Breast epithelium (tissue), 4 donors: ENCODE measurements at regions not wholly inside any gene's neighbourhood (a gene's known extent, or its start where the extent isn't known, plus 50 kb on each side); places are given as distances from the start of the nearest gene placed in this dataset.

Experiments used
- DNase-seq, 2 donors: peaks; one replicate each; pipeline ENCODE4 v3.0.0-alpha.2; 2019; ENCODE audit warnings: low spot score in 2 of 2
- H3K27ac ChIP-seq, 2 donors: fragments of 200-600 bp; sonication (generic) in 1 of 2; one replicate each; pipeline ENCODE4 v1.5.1; 2016 to 2019; ENCODE audit warnings: mild to moderate bottlenecking in 1 of 2
- H3K27me3 ChIP-seq, 2 donors: fragments of 200-600 bp; sonication (generic) in 1 of 2; one replicate each; pipeline versions ENCODE4 v1.5.1 to v1.6.0; 2017 to 2019; ENCODE audit warnings: control low read depth in 1 of 2, mild to moderate bottlenecking in 1 of 2
- H3K36me3 ChIP-seq: fragments of 200-600 bp; one replicate; pipeline ENCODE4 v1.5.1; 2019
- H3K4me1 ChIP-seq, 2 donors: fragments of 200-600 bp; sonication (generic); one replicate each; pipeline ENCODE4 v1.5.1; 2016 to 2019; ENCODE audit warnings: control low read depth in 1 of 2
- H3K4me3 ChIP-seq, 3 donors: fragments of 200-600 bp; sonication (generic); 1 replicate in 2 of 3; 2 replicates in 1 of 3; pipeline ENCODE4 v1.5.1; 2016 to 2019; ENCODE audit warnings: mild to moderate bottlenecking in 3 of 3, moderate library complexity in 2 of 3
- H3K9me3 ChIP-seq, 2 donors: fragments of 200-600 bp; sonication (generic) in 1 of 2; one replicate each; pipeline ENCODE4 v1.5.1; 2016 to 2019; ENCODE audit warnings: control low read depth in 1 of 2
- CTCF ChIP-seq, 3 donors: fragments of 450-650 bp; IDR thresholded peaks; one replicate each; pipeline ENCODE4 v1.5.1; 2016 to 2017; ENCODE audit warnings: antibody characterized with exemption in 3 of 3, mild to moderate bottlenecking in 3 of 3, moderate library complexity in 3 of 3
- POLR2A ChIP-seq: fragments of 450-650 bp; IDR thresholded peaks from one replicate; pipeline ENCODE4 v1.6.1; 2016; ENCODE audit warnings: antibody characterized with exemption, mild to moderate bottlenecking, moderate library complexity
- POLR2AphosphoS5 ChIP-seq, 3 donors: sonication (generic); formaldehyde crosslinking; IDR thresholded peaks; one replicate each; pipeline ENCODE4 v1.6.1; 2017; ENCODE audit warnings: antibody characterized with exemption in 3 of 3
- intact Hi-C: fragments of 100-400 bp; cut with DNase I; formaldehyde crosslinking; loops from one replicate; pipeline ENCODE4 v1.15.1; 2023; ENCODE audit warnings: low total_unique reads

- peaks cover 2 to 8% of the 10 kb centered on the region in 2 donors for H3K9me3 ChIP-seq
- TF ChIP-seq POLR2AphosphoS5 (IDR thresholded peaks at IDR 0.05) = no peak
- TF ChIP-seq CTCF (IDR thresholded peaks at IDR 0.05) = no peak
- H3K36me3 ChIP-seq = no peaks in the 10 kb centered on the region
- intact Hi-C loops = no loop called here
- no peak overlapping the region for H3K4me3 ChIP-seq
- DNase-seq = no peak
- H3K27ac ChIP-seq = no peak overlapping the region
- peaks cover 0 to 28% of the 10 kb centered on the region in 2 donors for H3K27me3 ChIP-seq
- H3K4me1 ChIP-seq = no peaks in the 10 kb centered on the region
Measured at GRCh38 chr22:49415151-49415951, 412.3 kb downstream of the BRD1 start.

- peak in 1 of 2 donors; percentile 12 for DNase-seq
- H3K9me3 ChIP-seq = peaks cover 2 to 16% of the 10 kb centered on the region in 2 donors
- TF ChIP-seq CTCF (IDR thresholded peaks at IDR 0.05) = no peak
- no peaks in the 10 kb centered on the region for H3K36me3 ChIP-seq
- H3K27me3 ChIP-seq = peaks cover 0 to 24% of the 10 kb centered on the region in 2 donors
- H3K4me1 ChIP-seq = no peaks in the 10 kb centered on the region
- H3K27ac ChIP-seq = no peak overlapping the region
- intact Hi-C loops = no loop called here
- no peak overlapping the region for H3K4me3 ChIP-seq
Measured at GRCh38 chr22:49413551-49413950, 414.1 kb downstream of the BRD1 start.

GRCh38 chr22:49413146-49413545 is 414.5 kb downstream of the BRD1 start:
- DNase-seq = no peak
- H3K4me3 ChIP-seq = no peak overlapping the region
- H3K27ac ChIP-seq = no peak overlapping the region
- intact Hi-C loops = no loop called here
- peaks cover 2 to 16% of the 10 kb centered on the region in 2 donors for H3K9me3 ChIP-seq
- TF ChIP-seq POLR2AphosphoS5 (IDR thresholded peaks at IDR 0.05) = no peak
- no peaks in the 10 kb centered on the region for H3K4me1 ChIP-seq
- H3K36me3 ChIP-seq = no peaks in the 10 kb centered on the region
- H3K27me3 ChIP-seq = peaks cover 0 to 24% of the 10 kb centered on the region in 2 donors

- TF ChIP-seq POLR2A (no peak), POLR2AphosphoS5 (IDR thresholded peaks at IDR 0.05) (no peak), CTCF (IDR thresholded peaks at IDR 0.05) (no peak)
Measured at GRCh38 chr22:49412236-49412635, 415.4 kb downstream of the BRD1 start.

GRCh38 chr22:49411236-49411635 is 416.4 kb downstream of the BRD1 start:
- H3K9me3 ChIP-seq = peaks cover 0 to 16% of the 10 kb centered on the region in 2 donors
- no peaks in the 10 kb centered on the region for H3K36me3 ChIP-seq
- no peaks in the 10 kb centered on the region for H3K4me1 ChIP-seq
- DNase-seq = no peak
- H3K4me3 ChIP-seq = no peak overlapping the region
- H3K27me3 ChIP-seq = peaks cover 0 to 31% of the 10 kb centered on the region in 2 donors
- intact Hi-C loops = no loop called here
- H3K27ac ChIP-seq = no peak overlapping the region
- TF ChIP-seq POLR2AphosphoS5 (IDR thresholded peaks at IDR 0.05) (no peak), CTCF (IDR thresholded peaks at IDR 0.05) (no peak), POLR2A (no peak)

More at GRCh38 chr22:49412236-49412635, 415.4 kb downstream of the BRD1 start:
- Histone ChIP-seq H3K36me3 (no peaks in the 10 kb centered on the region), H3K27me3 (peaks cover 0 to 24% of the 10 kb centered on the region in 2 donors), H3K4me3 (no peak overlapping the region), H3K27ac (no peak overlapping the region), H3K4me1 (no peaks in the 10 kb centered on the region), H3K9me3 (peaks cover under 1 to 16% of the 10 kb centered on the region in 2 donors)
- intact Hi-C loops = no loop called here
- DNase-seq = no peak
